C4-2B (cell line): ENCODE measurements at regions not wholly inside any gene's neighbourhood (a gene's known extent, or its start where the extent isn't known, plus 50 kb on each side); places are given as distances from the start of the nearest gene placed in this dataset.

Source experiments
- ZFX ChIP-seq: fragments of 450-650 bp; IDR thresholded peaks from 2 replicates; pipeline ENCODE4 v1.6.1; 2017
- TF ChIP-seq, protein P1 (sequence below): fragments of 450-650 bp; conservative IDR thresholded peaks from 2 replicates; pipeline ENCODE4 v1.5.1; 2017; ENCODE audit warnings: mild to moderate bottlenecking

DNA sequence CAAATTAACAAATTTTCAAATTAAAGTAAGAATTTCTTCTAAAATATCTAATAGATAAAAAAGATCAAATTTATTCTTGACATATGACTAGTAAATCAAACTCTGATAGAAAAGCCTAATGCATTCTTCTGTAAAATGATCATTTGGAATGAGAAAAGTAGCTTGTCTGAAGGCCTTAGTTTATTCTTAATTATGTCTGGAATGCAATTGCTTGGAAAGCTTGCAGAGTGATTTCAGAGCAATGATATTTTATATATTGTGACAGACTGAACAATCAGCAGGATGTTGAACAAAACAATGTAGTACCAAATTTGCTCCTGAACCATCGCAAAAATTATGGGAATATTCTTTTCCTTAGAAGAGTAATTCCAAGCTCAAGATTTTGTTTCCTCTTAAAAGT, 789.6 kb upstream of the NOVA1 start:
- TF ChIP-seq, protein P1, sequence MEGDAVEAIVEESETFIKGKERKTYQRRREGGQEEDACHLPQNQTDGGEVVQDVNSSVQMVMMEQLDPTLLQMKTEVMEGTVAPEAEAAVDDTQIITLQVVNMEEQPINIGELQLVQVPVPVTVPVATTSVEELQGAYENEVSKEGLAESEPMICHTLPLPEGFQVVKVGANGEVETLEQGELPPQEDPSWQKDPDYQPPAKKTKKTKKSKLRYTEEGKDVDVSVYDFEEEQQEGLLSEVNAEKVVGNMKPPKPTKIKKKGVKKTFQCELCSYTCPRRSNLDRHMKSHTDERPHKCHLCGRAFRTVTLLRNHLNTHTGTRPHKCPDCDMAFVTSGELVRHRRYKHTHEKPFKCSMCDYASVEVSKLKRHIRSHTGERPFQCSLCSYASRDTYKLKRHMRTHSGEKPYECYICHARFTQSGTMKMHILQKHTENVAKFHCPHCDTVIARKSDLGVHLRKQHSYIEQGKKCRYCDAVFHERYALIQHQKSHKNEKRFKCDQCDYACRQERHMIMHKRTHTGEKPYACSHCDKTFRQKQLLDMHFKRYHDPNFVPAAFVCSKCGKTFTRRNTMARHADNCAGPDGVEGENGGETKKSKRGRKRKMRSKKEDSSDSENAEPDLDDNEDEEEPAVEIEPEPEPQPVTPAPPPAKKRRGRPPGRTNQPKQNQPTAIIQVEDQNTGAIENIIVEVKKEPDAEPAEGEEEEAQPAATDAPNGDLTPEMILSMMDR: no peak
- TF ChIP-seq ZFX: no peak
